ENCODE measurements at regions not wholly inside any gene's neighbourhood (a gene's known extent, or its start where the extent isn't known, plus 50 kb on each side); places are given as distances from the start of the nearest gene placed in this dataset.
"Not testable (repeated sequence)": the region's sequence is repeated elsewhere in the genome, so short reads cannot be mapped to it uniquely, and the experiment has no call there.

DNA sequence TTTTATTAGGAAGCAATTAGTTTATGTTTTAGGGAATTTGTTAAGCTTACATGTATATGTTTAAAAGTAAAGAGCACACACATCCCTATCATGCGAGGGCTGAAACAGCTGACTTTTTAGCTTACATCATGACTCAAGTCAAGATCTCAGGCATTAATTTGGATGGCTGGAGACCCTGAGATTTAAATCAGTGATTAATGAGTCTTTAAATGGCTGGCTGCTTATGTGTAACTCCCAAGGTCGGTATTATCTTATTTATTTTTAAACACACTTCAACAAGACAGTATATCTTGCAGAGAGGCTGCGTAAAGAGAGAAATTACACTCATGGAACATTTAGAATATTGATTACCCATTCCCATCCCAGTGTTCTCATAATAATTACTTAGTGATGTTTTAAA lies 169.4 kb downstream of the KBTBD8 start:
- no peak for DNase-seq

DNA sequence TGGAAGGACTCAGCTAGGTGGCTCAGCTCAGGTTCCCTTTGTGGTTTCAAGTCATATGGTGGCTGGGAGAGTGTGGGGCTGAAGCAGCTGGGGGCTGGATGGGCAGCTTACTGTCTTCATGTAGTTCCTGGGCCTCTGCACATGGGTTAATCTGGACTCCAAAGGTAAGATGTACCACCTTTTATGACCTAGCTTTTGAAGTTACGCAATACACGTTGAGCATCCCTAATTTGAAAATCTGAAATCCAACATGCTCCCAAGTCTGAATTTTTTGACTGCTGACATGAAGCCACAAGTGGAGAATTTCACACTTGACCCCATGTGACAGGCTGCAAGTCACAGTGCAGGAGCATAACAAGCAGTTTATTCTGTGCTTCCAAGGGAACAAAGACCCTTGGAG lies 173.7 kb downstream of the KBTBD8 start:
- no peak for DNase-seq

DNA sequence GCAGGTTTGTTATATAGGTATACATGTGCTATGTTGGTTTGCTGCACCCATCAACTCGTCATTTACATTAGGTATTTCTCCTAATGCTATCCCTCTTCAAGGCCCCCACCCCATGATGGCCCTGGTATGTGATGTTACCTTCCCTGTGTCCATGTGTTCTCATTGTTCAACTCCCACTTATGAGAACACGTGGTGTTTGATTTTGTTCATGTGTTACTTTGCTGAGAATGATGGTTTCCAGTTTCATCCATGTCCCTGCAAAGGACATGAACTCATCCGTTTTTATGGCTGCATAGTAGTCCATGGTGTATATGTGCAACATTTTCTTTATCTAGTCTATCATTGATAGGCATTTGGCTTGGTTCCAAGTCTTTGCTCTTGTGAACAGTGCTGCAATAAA lies 175.0 kb downstream of the KBTBD8 start:
- DNase-seq = not testable (repeated sequence)

DNA sequence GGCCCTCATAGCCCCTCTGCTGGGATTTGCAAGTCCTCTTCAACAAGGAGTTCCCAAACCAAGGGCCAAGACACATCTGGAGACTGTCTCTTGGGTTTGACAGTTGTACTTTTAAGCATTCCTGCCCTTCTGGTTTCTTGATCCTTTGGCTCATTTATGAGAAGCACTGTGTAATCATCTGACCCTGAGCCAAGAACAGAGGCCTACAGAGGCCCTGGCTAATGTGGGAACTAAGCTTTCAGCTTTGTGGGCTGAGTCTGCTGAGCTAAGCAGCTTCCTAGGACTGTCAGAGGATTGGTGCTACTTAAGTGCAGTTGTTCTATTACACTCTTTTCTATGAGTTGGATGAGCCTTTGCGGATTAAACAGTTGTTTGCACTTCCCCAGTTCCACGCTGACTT lies 178.3 kb downstream of the KBTBD8 start:
- DNase-seq = no peak

DNA sequence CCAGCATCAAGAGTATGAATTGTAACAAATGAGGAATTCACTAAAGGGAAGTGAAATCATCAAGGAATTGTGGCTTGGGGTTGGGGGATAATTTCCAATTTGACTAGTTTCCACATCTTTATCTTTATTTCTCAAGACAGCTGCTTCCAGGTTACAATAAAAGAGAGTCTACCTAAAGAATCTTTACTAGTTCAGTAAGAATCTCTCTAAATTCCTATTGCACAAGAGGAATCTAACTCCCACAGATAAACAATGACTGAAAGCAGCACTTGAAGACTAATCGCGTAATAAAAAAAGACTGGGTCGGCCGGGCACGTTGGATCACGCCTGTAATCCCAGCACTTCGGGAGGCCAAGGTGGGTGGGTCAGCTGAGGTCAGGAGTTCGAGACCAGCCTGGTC lies 194.4 kb downstream of the KBTBD8 start:
- no peak for DNase-seq

DNA sequence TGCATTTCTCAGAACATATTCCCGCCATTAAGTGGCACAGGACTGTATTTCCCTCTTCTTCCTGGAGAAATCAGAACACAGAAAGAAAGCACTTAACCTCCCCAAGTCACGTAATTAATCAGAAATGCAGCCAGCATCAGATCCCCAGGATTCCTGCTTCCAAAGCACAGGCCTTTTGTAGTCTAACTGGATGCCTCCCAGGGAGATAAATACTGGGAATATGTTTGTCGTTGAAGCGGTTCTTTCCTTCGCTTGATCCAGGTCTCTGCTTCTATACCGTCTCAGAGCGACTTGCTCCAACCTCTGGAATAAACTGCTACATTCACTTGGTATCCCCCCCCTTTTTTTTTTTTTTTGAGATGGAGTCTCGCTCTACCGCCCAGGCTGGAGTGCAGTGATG lies 198.6 kb downstream of the KBTBD8 start:
- DNase-seq = no peak

DNA sequence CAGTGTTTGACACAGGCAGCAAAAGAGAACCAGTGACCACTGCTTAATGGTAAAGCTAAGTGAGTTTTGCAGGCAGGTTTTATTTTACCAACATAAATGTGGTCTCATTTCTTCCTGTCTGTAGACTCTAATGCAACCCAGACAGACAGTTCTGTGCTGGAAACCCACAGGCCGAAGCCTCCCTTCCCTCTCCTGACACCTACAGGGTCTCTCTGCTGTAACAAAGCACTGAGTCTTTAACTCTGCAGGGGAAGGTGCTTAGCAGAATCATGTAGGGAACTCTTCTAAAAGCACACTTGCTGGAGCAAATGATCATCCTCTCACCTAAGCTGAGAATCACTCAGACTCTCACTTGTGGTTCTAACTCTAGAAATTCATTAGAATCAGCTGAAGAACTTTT lies 200.3 kb downstream of the KBTBD8 start:
- DNase-seq = no peak

DNA sequence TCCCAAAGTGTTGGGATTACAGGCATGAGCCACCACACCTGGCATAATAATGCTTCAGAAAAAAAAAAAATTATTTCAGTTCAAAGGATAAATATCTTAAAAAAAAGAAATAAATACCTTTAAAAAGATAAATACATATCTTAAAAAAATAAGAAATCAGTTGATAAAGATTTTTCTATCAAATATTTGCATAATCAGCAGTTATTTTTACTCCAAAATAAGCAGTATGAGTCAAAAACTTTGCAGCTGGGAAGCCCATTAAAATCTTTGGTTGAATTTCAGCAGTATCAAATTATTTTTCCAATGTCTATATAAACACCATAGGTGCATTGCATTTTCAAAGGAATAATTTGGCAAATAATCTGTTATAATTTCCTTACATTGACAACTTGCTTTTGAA lies 202.5 kb downstream of the KBTBD8 start:
- no peak for DNase-seq

DNA sequence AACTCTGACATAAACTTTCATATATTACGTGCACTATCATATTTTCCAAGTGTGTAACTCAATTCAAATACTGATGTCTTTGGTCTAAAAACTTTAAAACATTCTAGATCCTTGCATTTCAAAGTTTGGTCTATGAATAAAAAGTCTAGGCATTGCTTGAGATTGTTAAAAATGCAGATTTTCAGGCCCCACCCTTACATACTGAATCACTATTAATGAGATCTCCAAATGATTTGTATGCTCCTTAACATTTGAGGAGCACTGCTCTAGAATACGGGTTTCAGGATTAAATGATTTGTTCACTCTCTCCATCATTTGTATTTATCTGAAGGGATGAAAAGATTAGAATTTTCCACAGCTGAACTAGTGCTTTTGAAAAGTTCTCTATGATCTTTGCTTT lies 202.9 kb downstream of the KBTBD8 start:
- DNase-seq = no peak

DNA sequence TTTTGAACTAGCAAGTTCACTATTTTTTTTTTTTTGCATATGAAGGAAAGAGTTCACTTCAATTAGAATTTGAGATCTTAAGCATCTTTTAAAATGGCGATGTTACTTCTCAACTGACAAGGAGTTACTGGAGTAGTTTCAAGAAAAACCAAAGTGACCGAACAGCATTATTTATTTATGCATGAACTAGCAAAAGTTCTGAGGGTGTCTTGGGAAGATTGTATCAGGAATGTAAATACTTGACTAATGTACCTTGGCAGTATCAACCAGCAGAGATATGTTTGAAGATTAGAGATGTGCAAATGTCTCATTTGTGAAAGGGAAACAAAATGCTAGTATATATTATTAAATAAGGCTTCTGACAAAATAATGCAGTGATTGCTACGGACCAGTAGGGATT lies 203.9 kb downstream of the KBTBD8 start:
- no peak for DNase-seq

DNA sequence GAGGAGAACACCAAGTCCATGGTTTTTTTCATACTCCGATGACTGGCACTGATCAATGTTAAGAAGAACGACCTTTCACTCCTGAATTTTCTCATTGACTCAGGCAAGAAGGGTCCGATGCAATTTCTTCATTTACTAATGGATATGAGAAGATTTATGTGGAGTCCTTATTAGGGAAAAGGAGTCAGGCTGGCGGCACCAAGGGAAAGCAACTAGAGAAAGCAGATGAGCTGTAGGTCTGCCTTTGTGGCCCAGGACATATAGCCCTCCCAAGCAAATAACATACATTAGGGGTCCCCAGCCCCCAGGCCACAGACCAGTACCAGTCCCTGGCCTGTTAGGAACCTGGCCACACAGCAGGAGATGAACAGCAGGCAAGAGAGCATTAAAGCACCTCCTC lies 206.8 kb downstream of the KBTBD8 start:
- DNase-seq = no peak

DNA sequence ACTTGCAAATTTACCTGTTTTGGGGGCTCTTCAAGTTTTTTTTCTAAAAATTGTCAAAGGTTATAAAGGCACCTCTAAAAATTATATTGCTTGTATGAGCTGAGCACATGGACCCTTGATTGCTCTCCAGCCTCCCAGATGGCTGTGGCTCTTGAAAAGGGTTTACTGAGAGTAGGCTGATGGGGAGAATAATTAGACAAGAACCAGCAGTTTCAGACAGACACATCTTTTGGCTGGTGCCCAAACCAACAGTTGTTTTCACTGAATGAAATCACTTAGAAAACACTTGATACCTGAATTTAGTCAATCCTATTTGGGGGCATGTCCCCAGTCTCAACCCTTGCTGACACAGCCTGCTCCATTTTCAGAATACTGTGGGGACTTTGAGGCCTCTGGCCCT lies 217.6 kb downstream of the KBTBD8 start:
- no peak for DNase-seq

DNA sequence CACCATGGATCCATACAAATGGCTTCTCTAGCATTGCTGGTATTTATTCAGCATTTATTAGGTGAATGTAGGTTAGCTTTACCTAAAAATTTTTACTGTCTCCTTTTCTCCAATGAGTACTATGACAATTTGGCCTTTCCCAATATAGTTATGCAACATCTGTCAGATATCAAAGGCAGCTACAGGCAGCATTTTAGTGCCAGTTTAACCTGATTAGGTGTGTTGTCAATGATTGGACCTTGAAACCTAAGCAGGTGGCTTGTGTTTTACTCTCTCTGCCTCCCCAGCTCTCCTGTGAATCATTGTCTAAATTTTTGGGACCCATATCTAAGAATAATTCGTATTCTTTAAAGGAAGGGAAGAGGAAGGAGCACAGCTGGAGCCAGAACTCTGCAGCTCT lies 228.9 kb downstream of the KBTBD8 start:
- DNase-seq = no peak

DNA sequence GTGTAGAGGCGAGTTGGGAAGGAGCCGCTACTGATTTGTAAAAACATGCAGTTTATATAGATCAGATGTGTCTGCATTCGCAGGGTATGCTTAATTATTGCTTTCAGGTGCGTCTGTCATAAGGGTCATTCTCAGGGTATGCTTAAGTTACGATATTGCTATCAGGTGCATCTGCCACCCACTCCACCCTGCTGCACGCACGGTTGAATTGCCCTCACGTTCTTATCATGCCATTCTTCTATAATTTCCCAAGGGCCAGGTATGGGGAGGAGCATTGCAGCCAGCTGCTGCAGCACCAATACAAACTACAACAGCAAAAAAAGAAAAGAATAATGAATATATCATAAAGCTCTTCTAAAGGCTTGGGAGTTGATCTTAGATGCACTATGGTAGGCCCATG lies 230.0 kb downstream of the KBTBD8 start:
- no peak for DNase-seq

DNA sequence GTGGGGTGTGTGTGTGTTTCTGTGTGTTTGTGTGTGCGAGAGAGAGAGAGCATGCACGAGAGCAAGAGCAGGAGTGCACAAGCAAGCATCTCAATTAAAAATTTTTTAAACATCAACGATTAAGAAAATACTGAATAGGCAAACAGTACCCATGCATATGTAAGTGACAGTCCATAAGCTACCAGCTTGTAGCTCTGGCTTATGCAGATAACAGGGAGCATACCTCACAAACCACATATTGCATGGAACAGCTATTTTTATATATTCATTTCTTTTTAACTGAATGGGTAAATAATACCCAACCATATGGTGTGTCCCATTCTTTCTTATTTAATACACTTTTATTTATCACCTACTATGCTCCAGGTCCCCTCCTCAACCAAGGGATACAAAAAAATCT lies 234.5 kb downstream of the KBTBD8 start:
- no peak for DNase-seq

DNA sequence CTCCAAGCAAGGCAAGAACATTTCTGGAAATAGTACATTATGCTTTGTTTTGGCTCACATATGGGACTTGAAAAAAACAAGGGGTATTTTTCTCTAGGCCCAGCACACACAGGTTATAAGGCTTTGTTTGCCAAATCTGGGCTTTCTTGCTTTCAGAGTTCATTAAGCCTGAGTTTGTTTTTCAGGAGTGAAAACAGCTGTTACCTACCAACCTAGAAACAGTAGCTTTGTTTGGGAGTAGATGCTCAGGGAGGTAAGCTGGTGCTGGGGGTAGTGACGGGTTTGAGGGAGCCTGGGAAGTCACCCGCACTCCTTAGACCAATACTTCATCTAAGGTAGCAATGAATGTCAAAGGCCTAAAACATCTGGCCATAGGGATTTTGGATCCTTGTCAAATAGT lies 241.2 kb downstream of the KBTBD8 start:
- DNase-seq = no peak

DNA sequence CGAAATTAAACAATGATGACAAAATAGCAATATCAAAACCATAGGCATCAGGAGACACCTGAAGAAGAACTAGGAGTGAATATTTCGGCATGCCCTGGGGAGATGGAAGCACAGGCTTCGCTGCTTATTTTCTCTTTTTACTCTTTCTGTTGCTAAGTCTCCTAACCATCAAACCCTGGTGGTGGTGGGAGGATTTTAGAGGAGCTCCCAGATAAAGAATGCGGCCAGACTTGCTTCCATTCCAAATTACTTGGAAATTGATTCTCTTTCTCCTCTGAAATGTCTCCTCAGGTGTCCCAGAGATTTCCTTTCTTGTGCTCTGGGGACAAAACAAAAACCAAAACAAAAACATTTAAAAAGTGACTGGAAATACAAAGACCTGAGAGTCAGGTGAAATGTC lies 243.0 kb downstream of the KBTBD8 start:
- no peak for DNase-seq

DNA sequence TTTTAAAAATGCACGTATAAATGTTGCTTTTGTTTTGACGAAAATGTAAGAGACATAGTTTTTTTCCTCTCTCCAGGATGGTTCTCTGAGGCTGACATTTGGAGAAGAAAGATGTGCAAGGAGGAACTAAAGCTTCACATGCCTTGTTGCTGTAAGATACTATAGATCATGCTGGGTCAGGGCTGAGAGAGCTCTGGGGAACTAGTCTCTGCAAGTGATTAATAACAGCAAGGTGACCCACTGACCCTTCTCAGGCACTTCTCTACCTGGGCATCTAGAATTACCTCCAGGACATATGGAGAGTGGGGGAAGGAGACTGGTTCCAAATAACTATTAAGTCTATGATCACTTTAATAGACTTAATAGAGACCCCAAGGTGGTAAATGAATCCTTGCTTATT lies 246.0 kb downstream of the KBTBD8 start:
- no peak for DNase-seq

DNA sequence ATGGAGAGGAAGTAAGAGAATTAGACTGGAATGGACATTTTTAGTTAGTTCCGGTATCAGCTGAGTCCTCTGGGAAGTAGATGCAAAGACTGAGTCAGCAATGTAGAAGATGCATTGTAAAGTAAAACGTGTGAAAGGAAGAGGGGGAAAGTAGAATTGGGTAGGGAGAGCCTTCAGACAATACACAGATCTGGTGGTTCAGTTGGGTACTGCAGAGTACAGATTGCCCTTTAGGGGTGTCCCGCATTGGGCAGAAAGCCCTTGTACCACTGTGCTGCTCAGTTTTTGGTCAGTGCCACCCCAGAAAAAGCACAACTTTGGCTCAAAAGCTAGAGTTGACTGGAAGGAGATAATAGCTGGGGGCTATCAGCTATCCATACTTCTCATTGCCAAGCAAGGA lies 247.4 kb downstream of the KBTBD8 start:
- DNase-seq = no peak

DNA sequence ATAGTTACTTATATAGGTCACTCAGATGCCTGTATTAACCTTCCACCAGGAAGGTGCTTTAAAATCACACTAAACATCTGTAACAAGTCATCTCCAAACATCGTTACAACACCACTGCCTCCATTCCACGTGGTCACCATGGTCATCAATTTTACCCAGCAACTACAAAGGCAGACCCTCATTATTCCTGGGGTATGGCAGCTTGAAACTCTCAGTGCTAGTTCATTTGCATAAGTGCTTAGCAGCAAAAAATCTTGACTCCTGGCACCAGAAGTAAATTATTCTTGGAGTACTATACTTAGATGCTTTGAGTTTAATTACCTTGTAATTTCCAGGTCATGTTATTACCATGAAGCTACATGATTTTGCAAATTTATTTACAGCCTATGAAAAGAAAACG lies 250.6 kb downstream of the KBTBD8 start:
- no peak for DNase-seq

DNA sequence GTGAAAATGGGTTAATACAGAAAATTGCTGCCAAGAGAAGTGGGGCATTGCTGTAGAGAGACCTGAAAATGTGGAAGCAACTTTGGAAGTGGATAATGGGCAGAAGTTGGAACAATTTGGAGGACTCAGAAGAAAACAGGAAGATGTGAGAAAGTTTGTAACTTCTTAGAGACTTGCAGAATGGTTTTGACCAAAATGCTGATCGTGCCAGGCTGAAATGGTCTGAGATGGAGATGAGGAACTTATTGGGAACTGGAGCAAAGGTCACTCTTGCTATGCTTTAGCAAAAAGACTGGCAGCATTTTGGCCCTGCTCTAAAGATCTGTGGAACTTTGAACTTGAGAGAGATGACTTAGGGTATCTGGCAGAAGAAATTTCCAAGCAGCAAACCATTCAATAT lies 254.8 kb downstream of the KBTBD8 start:
- not testable (repeated sequence) for DNase-seq

DNA sequence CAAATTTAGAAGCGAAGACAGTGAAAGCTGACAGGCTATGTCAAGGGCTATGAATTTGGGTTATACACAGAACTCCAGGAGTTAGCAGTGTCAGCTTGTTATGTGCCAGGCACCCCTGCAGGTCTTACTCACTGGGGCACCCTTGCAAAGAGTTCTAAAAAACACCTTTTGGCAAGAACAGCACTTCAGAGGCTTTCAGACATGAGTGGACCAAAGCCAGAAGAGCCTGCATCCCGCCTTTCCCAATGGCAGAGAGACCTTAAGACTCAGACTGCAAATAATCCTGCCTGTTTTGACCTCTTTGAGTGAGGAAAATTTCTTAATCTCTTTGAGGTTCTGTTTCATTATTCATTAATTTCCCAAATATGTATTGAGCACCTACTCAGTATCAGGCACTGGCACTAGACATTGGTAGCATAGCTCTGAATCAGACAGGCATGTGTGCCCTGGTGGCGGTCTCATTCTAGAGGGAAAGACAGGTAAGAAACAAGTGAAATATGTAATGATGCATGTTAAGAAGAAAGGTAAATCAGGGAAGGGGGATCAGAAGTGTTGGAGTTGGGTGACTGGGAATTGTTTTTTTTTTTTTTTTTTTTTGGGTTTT lies 280.0 kb downstream of the KBTBD8 start:
- no peak for DNase-seq

DNA sequence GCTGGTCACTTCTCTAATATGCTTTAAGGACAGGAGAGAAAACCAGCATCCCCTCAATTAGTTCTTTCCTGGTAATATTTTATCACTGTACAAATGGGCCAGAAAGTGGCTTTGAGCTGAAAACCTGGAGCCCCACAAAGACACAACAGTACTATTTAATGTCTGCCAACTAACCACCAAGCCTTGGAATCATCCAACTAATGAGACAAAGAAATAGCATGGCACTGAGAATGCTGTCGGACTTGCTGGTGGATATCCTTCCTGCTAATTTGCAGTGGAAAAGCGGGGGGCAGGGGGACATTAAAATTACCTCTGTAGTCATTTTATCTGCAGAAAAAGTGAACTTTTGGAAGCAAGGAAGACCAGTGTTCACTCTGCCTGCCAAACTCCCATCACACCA lies 288.5 kb downstream of the KBTBD8 start:
- no peak for DNase-seq

DNA sequence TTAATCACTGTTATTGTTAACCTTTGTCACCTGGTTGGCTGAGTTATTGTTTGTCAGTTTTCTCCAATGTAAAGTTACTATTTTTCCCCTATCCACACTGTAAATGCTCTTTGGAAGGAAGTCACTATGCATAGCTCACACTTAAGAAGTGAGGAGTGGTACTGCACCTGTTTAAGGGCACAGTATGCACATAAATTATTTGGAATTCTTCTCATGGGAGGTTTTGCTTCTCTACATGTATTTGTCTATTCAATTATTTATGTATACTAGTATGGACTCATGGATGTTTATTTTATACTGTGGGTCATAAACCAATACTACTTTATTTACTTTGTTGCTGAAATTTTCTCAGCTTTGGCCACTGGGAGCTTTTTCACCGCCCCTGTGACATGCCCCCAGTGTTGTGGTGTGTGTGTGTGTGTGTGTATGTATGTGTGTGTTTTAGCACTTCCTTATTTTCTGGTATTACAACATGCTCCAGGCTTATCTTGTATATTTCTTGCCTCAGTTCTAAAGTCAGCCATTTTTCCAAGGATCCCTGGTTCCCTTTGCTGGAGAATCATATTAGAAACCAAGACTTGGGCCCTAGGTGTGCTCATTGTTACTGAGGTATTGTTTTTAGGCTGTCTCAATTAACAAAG lies 290.5 kb downstream of the KBTBD8 start:
- no peak for DNase-seq

DNA sequence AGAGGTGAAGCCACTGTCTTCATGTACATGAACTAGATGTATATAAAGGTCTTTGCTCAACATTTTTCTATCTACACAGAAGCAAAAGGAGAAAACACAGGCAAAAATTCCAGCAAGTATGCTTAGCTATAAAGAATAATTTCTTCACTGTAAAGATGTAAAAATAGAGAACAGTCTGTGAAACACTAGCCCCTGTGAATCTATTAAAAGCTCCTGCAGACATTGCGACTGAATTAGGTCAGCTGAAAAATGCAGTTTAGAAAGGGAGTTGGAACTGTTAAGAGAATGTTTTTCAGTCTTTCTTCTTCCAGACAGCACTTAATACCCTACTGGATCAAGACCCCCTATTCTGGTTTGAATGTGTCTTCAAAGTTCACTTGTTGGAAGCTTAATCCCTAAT lies 291.5 kb downstream of the KBTBD8 start:
- no peak for DNase-seq
